HG02642 (cell line): ENCODE measurements at regions not wholly inside any gene's neighbourhood (a gene's known extent, or its start where the extent isn't known, plus 50 kb on each side); places are given as distances from the start of the nearest gene placed in this dataset.

ENCODE experiments used
- ATAC-seq: cut with Tn5 transposase; IDR thresholded peaks from one replicate; pipeline ENCODE4 v1.9.1; 2021; ENCODE audit warnings: mild to moderate bottlenecking; ENCODE audit not compliant: unreplicated experiment, poor library complexity

GRCh38 chr1:23639460-23640095, 52.0 kb upstream of the RPL11 start:
- no peak for ATAC-seq

GRCh38 chr1:23638786-23639241, 52.8 kb upstream of the RPL11 start:
- no peak for ATAC-seq

DNA sequence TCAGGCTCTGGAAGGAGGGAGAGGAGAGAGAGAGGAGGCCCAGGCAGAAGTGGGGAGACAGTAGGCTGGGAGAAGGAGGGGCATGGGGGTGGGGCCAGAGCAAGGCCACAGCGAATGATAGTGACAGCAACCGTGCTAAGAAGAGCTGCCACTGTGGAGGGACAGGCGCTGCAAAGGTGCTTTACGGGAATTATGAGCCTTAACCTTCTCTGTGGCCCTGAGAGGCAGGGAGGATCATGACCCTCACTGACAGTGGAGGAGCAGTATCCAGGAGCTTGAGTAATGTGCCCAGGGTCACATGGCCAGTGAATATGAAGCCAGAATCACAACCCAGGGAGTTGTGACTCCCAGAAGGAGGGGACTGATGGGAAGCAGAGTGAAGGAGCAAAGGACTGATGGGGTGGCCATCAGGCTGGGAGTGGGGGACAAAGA, 53.4 kb upstream of the RPL11 start:
- ATAC-seq: no peak

- ATAC-seq: no peak
Observed at GRCh38 chr1:23636009-23636408, 55.6 kb upstream of the RPL11 start.

DNA sequence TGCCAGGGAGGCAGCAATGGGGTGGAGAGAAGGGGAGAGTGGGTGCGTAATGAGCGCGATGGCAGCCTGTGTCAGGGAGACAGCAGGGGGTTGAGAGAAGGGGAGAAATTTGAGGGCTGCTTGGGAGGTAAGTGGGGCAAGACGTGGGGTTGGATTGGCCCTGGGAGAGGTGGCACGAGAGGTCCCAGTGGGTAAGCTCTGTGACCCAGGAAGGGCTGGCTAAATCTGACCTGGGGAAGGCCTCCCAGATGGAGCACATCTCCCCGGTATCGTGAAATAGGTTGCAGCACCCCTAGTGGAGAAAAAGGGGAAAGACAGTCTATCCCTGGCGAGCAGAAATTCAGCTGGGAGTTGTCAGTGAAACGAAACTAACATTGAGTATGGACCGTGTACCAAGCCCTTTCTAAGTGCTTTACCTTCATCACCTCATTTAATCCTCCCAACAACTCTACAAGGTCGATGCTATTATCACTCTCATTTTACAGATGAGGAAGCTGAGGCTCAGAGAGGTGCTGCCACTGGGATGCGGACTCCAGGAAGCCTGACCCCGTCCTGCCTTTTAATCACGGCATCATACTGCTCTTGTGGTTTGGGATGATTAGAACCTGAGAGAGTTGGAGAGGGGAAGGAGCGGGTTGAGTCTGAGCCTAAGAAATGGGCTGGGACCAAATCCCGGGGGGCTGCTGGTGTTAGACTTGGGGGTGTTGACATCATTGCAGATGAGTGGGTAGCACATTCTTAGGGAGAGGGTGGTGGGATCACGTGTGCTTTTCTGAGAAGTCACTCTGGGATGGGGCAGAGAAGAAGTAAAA, 56.6 kb upstream of the RPL11 start:
- no peak for ATAC-seq

- ATAC-seq: no peak
Observed at GRCh38 chr1:23634518-23634839, 57.1 kb upstream of the RPL11 start.

- ATAC-seq: no peak
Observed at GRCh38 chr1:23632479-23633160, 59.0 kb upstream of the RPL11 start.

GRCh38 chr1:23629708-23630290, 61.8 kb upstream of the RPL11 start:
- no peak for ATAC-seq

DNA sequence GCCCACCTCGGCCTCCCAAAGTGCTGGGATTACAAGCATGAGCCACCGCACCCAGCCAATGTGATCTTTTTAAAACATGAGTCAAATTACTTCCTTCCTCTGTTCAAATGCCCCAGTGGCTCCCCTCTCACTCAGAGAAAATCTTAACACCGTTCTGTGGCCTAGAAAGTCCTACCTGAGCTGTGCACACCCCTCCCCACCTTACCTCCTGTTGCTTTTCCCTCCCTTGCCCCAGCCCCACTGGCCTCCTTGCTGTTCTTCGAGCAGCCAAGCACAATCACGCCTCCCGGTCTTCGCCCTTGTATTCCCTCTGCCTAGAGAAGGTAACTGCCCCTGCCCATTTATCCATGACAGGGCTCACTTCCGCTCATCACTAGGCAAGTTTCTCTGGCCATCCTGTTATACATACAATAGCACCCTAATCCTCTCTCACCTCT, 62.6 kb upstream of the RPL11 start:
- no peak for ATAC-seq

DNA sequence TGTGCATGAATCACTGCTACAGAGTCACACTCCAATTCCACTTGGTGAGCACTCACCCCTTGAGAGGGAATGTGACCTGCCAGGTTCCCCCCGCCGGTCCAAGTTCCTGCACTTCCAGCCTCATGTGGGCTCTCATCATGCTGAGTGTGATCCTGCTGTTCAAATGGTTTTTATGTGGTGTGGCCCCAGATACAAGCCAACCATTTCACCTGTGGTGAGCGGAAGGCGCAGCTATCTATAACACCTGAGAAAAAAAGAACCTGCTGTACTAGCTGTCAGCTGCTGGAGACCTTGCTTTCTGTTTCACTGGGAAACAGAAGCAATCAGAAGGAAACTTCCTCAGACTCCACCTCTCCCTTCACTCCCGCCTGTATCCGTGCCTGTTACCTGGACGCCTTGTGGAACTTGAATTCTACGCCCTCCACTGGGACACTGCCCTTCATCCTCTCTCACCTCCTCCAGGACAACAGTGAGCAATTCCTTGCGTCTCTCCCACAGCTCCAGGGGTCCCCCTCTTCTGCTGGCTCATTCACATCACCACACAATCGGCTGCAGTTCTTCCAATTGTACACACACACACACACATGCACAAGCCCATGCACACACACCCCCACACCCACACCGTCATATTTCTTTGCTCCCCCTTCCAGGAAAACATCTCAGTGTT, 64.4 kb upstream of the RPL11 start:
- no peak for ATAC-seq

DNA sequence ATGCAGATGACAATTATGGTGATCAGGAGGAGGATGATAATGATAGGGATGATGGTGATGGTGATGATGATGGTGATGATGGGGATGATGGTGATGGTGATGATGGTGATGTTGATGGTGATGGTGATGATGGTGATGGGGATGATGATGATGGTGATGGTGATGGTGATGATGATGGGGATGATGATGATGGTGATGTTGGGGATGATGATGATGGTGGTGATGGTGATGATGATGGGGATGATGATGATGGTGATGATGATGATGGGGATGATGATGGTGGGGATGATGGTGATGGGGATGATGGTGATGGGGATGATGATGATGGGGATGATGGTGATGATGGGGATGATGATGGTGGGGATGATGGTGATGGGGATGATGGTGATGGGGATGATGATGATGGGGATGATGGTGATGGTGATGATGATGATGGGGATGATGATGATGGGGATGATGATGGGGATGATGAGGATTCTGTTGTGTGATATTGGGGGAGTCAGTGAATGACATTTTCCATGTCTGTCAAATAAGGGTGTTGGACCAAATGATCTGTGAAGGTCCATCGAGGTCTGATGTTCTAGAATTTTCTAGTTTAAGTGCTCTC, 65.6 kb upstream of the RPL11 start:
- no peak for ATAC-seq

DNA sequence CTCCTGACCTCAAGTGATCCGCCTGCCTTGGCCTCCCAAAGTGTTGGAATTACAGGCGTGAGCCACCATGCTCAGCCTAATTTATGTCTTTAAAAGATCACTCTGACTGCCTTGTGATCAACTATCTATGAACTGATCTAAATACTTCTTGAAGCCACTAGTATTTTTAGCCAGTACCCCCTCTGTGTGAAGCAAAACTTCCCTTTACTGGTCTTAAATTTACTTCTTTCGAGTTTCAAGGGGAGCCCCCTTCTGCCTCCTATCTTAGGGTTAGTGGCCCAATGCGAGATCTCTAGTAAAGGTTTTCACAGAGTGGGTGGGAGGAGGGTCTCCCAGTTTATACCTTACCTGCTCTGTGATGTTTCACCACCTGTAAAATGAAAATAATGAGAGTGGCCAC, 66.1 kb upstream of the RPL11 start:
- ATAC-seq: no peak

- no peak for ATAC-seq
Observed at GRCh38 chr1:23624440-23624839, 65.1 kb upstream of the ID3 start.

DNA sequence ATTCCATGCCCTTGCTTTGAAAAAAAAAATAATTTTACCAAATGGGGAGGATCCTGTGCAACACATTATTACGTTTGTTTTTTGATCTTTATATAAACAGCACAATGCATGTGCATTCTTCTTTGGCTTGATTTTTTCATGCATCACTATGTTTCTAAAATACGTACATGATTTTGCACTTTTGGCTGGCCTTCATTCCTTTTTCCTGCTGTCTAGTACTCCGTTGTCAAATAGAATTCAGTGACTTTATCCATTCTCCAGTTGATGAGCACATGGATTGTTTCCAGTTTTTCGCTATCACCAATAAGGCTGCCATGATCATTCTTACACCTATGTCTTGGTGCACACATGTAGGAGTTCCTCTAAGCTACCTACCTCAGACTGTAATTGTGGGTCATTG, 63.0 kb upstream of the ID3 start:
- no peak for ATAC-seq

GRCh38 chr1:23620605-23621004, 61.3 kb upstream of the ID3 start:
- ATAC-seq: no peak

DNA sequence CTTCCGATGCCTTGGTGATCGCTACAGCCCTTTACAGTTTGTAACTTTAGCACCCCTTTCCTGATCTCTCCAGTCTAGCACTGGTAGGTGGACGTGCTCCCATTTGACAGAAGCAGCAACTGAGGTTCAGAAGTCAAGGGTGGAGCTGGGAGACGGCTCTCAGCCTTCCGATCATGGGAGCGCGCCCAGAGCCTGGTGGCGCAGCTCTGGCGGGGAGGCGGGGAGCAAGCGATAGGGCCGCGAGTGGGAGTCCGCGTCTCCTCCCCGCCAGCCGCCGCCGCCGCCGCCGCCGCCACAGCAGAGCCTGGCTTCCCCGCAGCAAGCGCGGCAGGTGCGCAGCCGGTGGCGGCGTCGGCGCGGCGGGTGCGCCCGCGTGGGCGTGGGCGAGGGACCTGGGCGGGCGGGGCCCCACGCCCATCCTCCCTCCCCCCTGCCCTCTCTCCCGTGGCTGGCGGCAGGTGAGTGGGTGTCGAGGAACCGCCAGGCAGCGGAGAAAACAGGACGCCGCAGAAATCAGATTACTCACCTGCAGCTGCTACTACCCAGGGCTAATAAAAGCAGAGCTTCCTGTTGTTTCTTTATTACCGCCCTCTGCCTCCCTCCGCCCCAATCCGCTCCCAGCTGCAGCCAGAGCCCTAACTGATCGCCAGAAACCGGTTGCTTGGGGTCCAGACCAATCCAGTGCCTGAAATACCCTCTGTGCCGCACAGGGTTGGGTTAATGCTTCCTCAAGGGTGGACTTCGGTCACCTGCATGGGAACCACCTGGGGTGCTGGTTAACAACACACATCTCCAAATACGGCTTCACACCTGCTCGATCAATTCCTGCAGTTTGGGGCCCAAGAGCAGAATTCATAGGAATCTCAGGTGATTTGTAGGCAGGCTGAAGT, 60.2 kb upstream of the ID3 start:
- ATAC-seq: peak; percentile 60

- ATAC-seq: no peak
Observed at GRCh38 chr1:23618586-23619083, 59.3 kb upstream of the ID3 start.

DNA sequence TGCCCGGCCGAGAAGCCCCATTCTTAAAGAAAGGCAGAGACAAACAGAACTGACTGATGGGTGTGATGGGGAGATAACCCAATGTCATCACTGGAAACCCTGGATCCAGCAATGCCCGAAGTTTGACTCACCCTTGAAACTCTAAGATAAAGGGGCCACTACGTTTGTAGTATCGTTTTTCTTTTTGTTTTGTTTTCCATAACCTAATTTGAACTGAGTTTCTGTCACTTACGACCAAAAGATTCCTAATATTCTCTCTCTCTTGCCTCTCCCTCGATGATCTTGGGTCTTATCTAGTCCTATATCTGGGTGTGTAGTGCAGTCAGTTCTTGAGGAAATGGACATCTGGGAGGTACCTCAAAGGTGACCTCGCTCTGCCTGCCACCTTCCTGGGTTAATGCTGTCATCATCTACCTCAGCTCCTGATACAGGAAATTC, 57.8 kb upstream of the ID3 start:
- ATAC-seq: no peak

- ATAC-seq: no peak
Observed at GRCh38 chr1:23616292-23616824, 57.1 kb upstream of the ID3 start.
